22Rv1 (cell line): ENCODE measurements at regions not wholly inside any gene's neighbourhood (a gene's known extent, or its start where the extent isn't known, plus 50 kb on each side); places are given as distances from the start of the nearest gene placed in this dataset.

Source experiments
- ZFX ChIP-seq: fragments of 450-650 bp; IDR thresholded peaks from 2 replicates; pipeline ENCODE4 v1.6.1; 2017; ENCODE audit warnings: antibody characterized with exemption, borderline replicate concordance
- TF ChIP-seq, protein P1 (sequence below): fragments of 450-650 bp; IDR thresholded peaks from 2 replicates; pipeline ENCODE4 v1.5.1; 2017; ENCODE audit warnings: mild to moderate bottlenecking

DNA sequence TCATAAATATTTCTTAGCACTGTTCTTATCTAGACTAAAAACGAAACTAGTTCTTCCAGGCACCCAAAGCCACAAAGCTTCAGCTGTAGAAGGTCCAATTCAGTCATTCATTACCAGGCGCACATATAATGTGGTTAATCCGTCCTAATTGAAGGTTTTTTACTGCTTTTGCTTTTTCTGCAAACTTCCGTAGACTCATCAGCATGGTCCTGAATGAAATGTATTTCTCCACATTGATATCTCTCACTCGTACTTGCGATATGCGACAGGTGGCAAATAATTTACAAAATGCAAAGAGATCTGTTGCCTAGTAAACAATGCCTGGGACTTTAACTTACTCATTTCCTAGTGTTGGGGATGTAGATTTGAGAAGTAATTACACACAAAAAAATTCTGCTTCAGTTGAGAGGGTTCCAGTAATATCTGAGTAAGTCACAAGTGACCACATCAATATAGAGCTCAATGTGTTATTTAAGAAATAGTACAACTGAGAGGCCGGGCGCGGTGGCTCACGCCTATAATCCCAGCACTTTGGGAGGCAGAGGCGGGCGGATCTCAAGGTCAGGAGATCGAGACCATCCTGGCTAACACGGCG lies 75.0 kb upstream of the MBNL1 start:
- TF ChIP-seq, protein P1, sequence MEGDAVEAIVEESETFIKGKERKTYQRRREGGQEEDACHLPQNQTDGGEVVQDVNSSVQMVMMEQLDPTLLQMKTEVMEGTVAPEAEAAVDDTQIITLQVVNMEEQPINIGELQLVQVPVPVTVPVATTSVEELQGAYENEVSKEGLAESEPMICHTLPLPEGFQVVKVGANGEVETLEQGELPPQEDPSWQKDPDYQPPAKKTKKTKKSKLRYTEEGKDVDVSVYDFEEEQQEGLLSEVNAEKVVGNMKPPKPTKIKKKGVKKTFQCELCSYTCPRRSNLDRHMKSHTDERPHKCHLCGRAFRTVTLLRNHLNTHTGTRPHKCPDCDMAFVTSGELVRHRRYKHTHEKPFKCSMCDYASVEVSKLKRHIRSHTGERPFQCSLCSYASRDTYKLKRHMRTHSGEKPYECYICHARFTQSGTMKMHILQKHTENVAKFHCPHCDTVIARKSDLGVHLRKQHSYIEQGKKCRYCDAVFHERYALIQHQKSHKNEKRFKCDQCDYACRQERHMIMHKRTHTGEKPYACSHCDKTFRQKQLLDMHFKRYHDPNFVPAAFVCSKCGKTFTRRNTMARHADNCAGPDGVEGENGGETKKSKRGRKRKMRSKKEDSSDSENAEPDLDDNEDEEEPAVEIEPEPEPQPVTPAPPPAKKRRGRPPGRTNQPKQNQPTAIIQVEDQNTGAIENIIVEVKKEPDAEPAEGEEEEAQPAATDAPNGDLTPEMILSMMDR, result no peak
- TF ChIP-seq ZFX, result no peak
